HEK293 (cell line): ENCODE measurements at regions not wholly inside any gene's neighbourhood (a gene's known extent, or its start where the extent isn't known, plus 50 kb on each side); places are given as distances from the start of the nearest gene placed in this dataset.

ENCODE experiments used
- ELK4 ChIP-seq: IDR thresholded peaks from 2 replicates; pipeline ENCODE4 v1.6.1; 2011; ENCODE audit warnings: mild to moderate bottlenecking, low read depth, low read length, borderline replicate concordance
- PRDM2 ChIP-seq: fragments of 450-650 bp; formaldehyde crosslinking; IDR thresholded peaks from 2 replicates; pipeline ENCODE4 v1.5.1; 2016; ENCODE audit warnings: missing biosample characterization, missing genetic modification characterization, borderline replicate concordance
- SP2 ChIP-seq: fragments of 450-650 bp; formaldehyde crosslinking; IDR thresholded peaks from 2 replicates; pipeline ENCODE4 v1.5.1; 2016; ENCODE audit warnings: missing biosample characterization, missing genetic modification characterization
- TSHZ1 ChIP-seq: fragments of 450-650 bp; formaldehyde crosslinking; IDR thresholded peaks from 2 replicates; pipeline ENCODE4 v1.5.1; 2016; ENCODE audit warnings: missing biosample characterization, missing genetic modification characterization, borderline replicate concordance
- ZBTB11 ChIP-seq: fragments of 450-650 bp; formaldehyde crosslinking; conservative IDR thresholded peaks from 2 replicates; pipeline ENCODE4 v1.5.1; 2016; ENCODE audit warnings: low read depth, missing biosample characterization, missing genetic modification characterization
- ZBTB20 ChIP-seq: fragments of 450-650 bp; formaldehyde crosslinking; IDR thresholded peaks from 2 replicates; pipeline ENCODE4 v1.5.1; 2016; ENCODE audit warnings: missing biosample characterization, missing genetic modification characterization
- ZBTB26 ChIP-seq: fragments of 450-650 bp; formaldehyde crosslinking; optimal IDR thresholded peaks from 2 replicates; pipeline ENCODE3; 2016; ENCODE audit warnings: missing biosample characterization, mild to moderate bottlenecking, missing genetic modification characterization
- ZNF248 ChIP-seq: fragments of 450-650 bp; formaldehyde crosslinking; IDR thresholded peaks from 2 replicates; pipeline ENCODE4 v1.5.1; 2017; ENCODE audit warnings: missing biosample characterization, missing genetic modification characterization
- ZNF558 ChIP-seq: fragments of 450-650 bp; formaldehyde crosslinking; IDR thresholded peaks from 2 replicates; pipeline ENCODE4 v1.5.1; 2016; ENCODE audit warnings: missing biosample characterization, missing genetic modification characterization
- ZNF660 ChIP-seq: fragments of 450-650 bp; IDR thresholded peaks from 2 replicates; pipeline ENCODE4 v1.5.1; 2018; ENCODE audit warnings: missing biosample characterization, mild to moderate bottlenecking, missing genetic modification characterization
- ZNF785 ChIP-seq: fragments of 450-650 bp; formaldehyde crosslinking; IDR thresholded peaks from 2 replicates; pipeline ENCODE4 v1.5.1; 2016; ENCODE audit warnings: missing biosample characterization, missing genetic modification characterization

GRCh38 chr7:46746695-46747687, 825.9 kb upstream of the IGFBP3 start (continued):
- no peak for TF ChIP-seq TSHZ1
- TF ChIP-seq ZNF660 (tag by site-specific recombination) = no peak
- no peak for TF ChIP-seq PRDM2
- no peak for TF ChIP-seq SP2 (tag by site-specific recombination)
- no peak for TF ChIP-seq ELK4
- TF ChIP-seq ZBTB20 = no peak
- no peak for TF ChIP-seq ZNF248
- TF ChIP-seq ZBTB11 = no peak
- no peak for TF ChIP-seq ZNF785 (tag by site-specific recombination)
- no peak for TF ChIP-seq ZBTB26 (tag by site-specific recombination)
- TF ChIP-seq ZNF558 = no peak
